ENCODE measurements at regions not wholly inside any gene's neighbourhood (a gene's known extent, or its start where the extent isn't known, plus 50 kb on each side); places are given as distances from the start of the nearest gene placed in this dataset.

DNA sequence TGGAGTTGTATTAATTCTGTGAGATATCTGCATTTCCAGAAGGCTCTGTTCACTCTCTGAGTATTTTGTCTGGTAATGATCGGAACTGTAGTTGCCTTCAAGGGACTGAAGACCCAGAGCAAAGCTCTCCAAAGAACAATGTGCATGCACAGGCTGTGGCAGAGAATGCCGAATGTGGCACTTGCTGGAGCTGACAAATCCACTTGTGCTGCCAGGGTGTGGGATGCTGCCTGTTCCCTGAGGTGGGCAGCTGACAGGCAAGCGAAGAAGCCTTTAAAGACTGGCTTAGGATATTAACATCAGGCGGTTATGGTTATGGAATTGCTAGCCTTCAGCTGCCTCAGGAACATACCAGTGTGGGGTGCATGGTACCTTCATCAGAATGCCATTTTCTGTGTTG lies 419.9 kb upstream of the ATP2B1 start:
- no peak overlapping the region for H3K4me3 Mint-ChIP-seq
- H3K79me2 ChIP-seq (ENCODE audit: insufficient read depth, low read length): no peaks in the 10 kb centered on the region
- no peaks in the 10 kb centered on the region for H3K27me3 ChIP-seq (ENCODE audit: insufficient read depth, low read length)
- H2AFZ ChIP-seq (ENCODE audit: low read length): no peak overlapping the region
- no peaks in the 10 kb centered on the region for H3K79me1 ChIP-seq (ENCODE audit: insufficient read depth, low read depth, low read length, poor library complexity, severe bottlenecking)
- H3K56ac ChIP-seq (ENCODE audit: insufficient read length, low read depth, low read length): no peak overlapping the region
- H4K91ac ChIP-seq (ENCODE audit: insufficient read length, low read depth, low read length): no peak overlapping the region
- H2BK12ac ChIP-seq (ENCODE audit: insufficient read length, low read depth, low read length): no peak overlapping the region
- no CpG with 5 or more reads among the region's 4 CpGs for WGBS (ENCODE audit: extremely low coverage, insufficient read length, low lambda C conversion rate)
- H3K36me3 Mint-ChIP-seq (ENCODE audit: insufficient read depth in 1 of 3, low read depth in 3 of 3): no peaks in the 10 kb centered on the region; a peak in 1 of 7 replicates
- H3K9me3 Mint-ChIP-seq: no peaks in the 10 kb centered on the region
- H3K23ac ChIP-seq (ENCODE audit: insufficient read length, low read depth, low read length): no peak overlapping the region
- no peaks in the 10 kb centered on the region for H3K23me2 ChIP-seq (ENCODE audit: insufficient read length, low read depth, low read length, poor library complexity, severe bottlenecking)
- H3K27ac Mint-ChIP-seq: no peak overlapping the region
- H4K5ac ChIP-seq (ENCODE audit: insufficient read length, low read depth, low read length): no peak overlapping the region
- H2BK120ac ChIP-seq (ENCODE audit: low read depth, low read length, poor library complexity, severe bottlenecking): no peak overlapping the region
- no peak overlapping the region for H3T11ph ChIP-seq (ENCODE audit: low read length)
- H3K9me3 ChIP-seq (ENCODE audit: control insufficient read depth, low read depth, low read length): no peaks in the 10 kb centered on the region
- peaks cover 0 to 3% of the 10 kb centered on the region in 2 experiments; a peak in 2 of 4 replicates for H3K4me1 Mint-ChIP-seq
- H3K27me3 Mint-ChIP-seq (ENCODE audit: low read depth): no peaks in the 10 kb centered on the region
- H3K9ac ChIP-seq (ENCODE audit: extremely low read depth, insufficient read length, low read length): no peak overlapping the region
- TF ChIP-seq, protein P1, sequence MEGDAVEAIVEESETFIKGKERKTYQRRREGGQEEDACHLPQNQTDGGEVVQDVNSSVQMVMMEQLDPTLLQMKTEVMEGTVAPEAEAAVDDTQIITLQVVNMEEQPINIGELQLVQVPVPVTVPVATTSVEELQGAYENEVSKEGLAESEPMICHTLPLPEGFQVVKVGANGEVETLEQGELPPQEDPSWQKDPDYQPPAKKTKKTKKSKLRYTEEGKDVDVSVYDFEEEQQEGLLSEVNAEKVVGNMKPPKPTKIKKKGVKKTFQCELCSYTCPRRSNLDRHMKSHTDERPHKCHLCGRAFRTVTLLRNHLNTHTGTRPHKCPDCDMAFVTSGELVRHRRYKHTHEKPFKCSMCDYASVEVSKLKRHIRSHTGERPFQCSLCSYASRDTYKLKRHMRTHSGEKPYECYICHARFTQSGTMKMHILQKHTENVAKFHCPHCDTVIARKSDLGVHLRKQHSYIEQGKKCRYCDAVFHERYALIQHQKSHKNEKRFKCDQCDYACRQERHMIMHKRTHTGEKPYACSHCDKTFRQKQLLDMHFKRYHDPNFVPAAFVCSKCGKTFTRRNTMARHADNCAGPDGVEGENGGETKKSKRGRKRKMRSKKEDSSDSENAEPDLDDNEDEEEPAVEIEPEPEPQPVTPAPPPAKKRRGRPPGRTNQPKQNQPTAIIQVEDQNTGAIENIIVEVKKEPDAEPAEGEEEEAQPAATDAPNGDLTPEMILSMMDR (conservative IDR thresholded peaks at IDR 0.05): no peak
- no peak overlapping the region for H3K14ac ChIP-seq (ENCODE audit: insufficient read depth, low read length)
- H3K18ac ChIP-seq (ENCODE audit: insufficient read length, low read depth, low read length): no peak overlapping the region
- no peak overlapping the region for H2BK5ac ChIP-seq (ENCODE audit: insufficient read length, low read length)
- no peak overlapping the region for H3K4me2 ChIP-seq (ENCODE audit: insufficient read depth, insufficient read length, low read length)
- DNase-seq: no peak
- no peak overlapping the region for H2BK20ac ChIP-seq (ENCODE audit: low read depth, low read length, poor library complexity, severe bottlenecking)
- H3K27ac ChIP-seq (ENCODE audit: insufficient read length, low read depth, low read length): no peak overlapping the region
- no peak overlapping the region for H4K8ac ChIP-seq (replicated peaks; ENCODE audit: insufficient read length, low read depth, low read length)
- H4K20me1 ChIP-seq (ENCODE audit: control insufficient read depth, insufficient read depth, insufficient read length): no peaks in the 10 kb centered on the region
- H3K4ac ChIP-seq (ENCODE audit: low read depth, low read length): no peak overlapping the region
- no peak overlapping the region for H2AK5ac ChIP-seq (ENCODE audit: insufficient read length, low read length)
- no peaks in the 10 kb centered on the region for H3K4me1 ChIP-seq (ENCODE audit: insufficient read depth, low read length)
- H2BK15ac ChIP-seq (ENCODE audit: low read depth, low read length): no peak overlapping the region

All from H9 (cell line).